GM12872 (cell line): ENCODE measurements at regions not wholly inside any gene's neighbourhood (a gene's known extent, or its start where the extent isn't known, plus 50 kb on each side); places are given as distances from the start of the nearest gene placed in this dataset.

Source experiments
- CTCF ChIP-seq: IDR thresholded peaks from 3 replicates; pipeline ENCODE4 v1.5.1; 2011; ENCODE audit warnings: low read depth, mild to moderate bottlenecking, low read length, moderate library complexity; ENCODE audit not compliant: insufficient read depth

DNA sequence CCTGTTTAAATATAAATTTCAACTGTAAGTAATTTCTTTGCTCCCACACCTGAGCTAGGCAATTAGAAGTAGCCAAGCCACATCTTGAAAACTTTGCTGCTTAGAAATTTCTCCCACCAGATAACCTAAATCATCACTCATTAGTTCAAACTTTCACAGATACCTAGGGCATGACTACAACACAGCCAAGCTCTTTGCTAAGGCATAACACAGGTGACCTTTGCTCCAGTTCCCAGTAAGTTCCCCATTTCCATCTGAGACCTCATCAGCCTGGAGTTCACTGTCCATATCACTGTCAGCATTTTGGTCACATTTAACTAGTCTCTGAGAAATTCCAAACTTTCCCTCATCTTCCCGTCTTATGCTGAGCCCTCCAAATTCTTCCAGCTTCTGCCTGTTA is 79.8 kb upstream of the OPRM1 start:
- no peak for TF ChIP-seq CTCF

- TF ChIP-seq CTCF, result no peak
Observed at GRCh38 chr6:153958860-153959259, 80.2 kb upstream of the OPRM1 start.

DNA sequence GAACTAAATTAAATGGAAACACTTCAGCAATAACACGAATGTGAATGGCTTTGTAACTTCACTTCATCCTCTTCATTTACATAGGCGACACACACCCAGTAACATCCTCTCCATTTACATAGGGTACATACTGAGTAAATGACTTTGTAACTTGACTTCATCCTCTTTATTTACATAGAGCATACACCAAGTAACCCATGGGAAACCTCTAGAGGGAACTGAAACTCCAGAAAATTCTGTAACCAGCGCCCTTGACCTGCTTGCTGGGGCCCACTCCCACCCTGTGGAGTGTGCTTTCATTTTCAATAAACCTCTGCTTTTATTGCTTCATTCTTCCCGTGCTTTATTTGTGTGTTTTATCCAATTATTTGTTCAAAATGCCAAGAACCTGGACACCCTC is 81.6 kb upstream of the OPRM1 start:
- no peak for TF ChIP-seq CTCF

GRCh38 chr6:153956808-153957207 is 82.2 kb upstream of the OPRM1 start:
- no peak for TF ChIP-seq CTCF

DNA sequence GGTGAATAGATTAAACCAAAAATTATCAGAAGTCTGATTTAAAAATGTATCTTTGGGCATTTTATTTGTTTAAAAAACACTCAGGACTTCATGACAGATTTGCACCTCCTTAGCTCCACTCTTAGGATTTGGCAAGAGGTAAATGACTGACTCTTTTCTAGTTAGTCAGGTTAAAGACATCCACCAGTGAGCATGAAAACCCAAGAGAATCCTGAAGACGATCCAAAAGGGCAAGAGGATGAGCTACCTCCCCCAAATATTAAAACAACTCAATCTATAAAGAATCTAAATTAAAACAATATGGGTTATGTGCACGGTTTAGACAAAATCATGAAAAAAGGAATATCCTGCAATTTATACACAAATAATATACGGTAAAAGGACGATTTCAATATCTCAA is 89.4 kb upstream of the OPRM1 start:
- no peak for TF ChIP-seq CTCF

- TF ChIP-seq CTCF, result peak; percentile 97
Observed at GRCh38 chr6:153947808-153948447, 91.1 kb upstream of the OPRM1 start.

DNA sequence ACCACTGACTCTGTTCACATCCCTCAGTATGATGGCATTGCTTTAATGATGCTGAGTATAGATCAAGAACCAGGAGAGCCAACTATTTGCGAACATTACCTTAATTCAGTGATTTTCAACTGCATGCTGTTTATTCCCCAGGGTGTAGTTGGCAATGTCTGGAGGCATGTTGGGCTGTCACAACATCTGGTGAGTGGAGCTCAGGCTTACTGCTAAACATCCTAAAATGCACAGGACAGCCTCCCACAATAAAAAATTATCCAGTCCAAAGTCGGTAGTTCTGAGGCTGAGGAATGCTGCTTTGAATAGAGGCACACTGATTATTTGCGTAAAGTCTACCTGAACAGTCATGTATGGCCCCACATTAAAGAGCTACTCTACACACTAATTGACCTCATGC is 94.8 kb upstream of the OPRM1 start:
- no peak for TF ChIP-seq CTCF

DNA sequence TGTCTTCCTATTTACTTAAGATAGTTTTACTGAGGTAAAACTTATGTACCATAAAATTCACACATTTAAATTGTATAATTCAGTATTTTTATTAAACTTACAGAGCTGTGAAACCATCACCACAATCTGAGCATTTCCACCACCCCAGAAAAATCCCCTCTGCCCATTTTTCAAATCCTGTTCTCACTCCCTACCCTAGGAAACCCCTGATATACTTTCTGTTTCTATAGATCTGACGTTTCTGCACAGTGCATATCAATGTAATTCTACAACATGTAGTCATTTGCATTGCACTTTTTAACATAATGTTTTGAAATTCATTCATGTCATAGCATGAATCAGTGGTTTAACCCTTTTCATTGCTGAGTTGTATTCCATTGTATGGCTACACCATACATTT is 96.7 kb upstream of the OPRM1 start:
- no peak for TF ChIP-seq CTCF
